ENCODE measurements at regions not wholly inside any gene's neighbourhood (a gene's known extent, or its start where the extent isn't known, plus 50 kb on each side); places are given as distances from the start of the nearest gene placed in this dataset.

DNA sequence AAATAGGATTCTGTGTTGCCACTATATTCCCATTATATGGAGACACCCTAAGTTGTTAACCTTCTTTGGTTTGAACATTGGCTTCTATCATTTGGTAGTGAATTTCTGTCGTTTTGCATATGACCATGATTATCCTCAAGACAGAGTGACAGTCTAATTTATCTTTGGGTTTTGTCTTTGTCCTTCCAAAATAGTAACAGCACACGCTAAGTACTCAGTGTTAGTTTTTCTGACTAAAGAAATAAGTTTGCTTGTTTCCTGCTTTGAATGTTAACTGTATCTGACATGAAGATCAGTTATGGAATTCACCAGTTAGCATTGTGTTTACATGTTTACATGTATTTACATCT, 352.5 kb upstream of the GRM7 start:
- TF ChIP-seq, protein P1, sequence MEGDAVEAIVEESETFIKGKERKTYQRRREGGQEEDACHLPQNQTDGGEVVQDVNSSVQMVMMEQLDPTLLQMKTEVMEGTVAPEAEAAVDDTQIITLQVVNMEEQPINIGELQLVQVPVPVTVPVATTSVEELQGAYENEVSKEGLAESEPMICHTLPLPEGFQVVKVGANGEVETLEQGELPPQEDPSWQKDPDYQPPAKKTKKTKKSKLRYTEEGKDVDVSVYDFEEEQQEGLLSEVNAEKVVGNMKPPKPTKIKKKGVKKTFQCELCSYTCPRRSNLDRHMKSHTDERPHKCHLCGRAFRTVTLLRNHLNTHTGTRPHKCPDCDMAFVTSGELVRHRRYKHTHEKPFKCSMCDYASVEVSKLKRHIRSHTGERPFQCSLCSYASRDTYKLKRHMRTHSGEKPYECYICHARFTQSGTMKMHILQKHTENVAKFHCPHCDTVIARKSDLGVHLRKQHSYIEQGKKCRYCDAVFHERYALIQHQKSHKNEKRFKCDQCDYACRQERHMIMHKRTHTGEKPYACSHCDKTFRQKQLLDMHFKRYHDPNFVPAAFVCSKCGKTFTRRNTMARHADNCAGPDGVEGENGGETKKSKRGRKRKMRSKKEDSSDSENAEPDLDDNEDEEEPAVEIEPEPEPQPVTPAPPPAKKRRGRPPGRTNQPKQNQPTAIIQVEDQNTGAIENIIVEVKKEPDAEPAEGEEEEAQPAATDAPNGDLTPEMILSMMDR (IDR thresholded peaks at IDR 0.05): no peak
- TF ChIP-seq POLR2A (IDR thresholded peaks at IDR 0.05): no peak

All from testis (tissue), 2 donors.